A673 (cell line): ENCODE measurements at regions not wholly inside any gene's neighbourhood (a gene's known extent, or its start where the extent isn't known, plus 50 kb on each side); places are given as distances from the start of the nearest gene placed in this dataset.

Experiments used
- BruUV-seq: library from RNA; stranded (reverse); fragments of 400-500 nt; replicated peaks from 2 replicates; lab custom pipeline; 2021; lab: Mats Ljungman, UMichigan
- CTCF ChIA-PET: fragments of 300-600 bp; sonication (Branson Sonifier 250); formaldehyde crosslinking; loops from one replicate; lab custom pipeline; 2022; ENCODE audit warnings: antibody characterized with exemption; lab: Charles Lee
- POLR2A ChIA-PET: fragments of 300-600 bp; sonication (Branson Sonifier 250); formaldehyde crosslinking; loops from one replicate; lab custom pipeline; 2022; ENCODE audit warnings: antibody characterized with exemption; ENCODE audit not compliant: low non-redundant PET; lab: Charles Lee
- DNase-seq: peaks from one replicate; pipeline ENCODE4 v3.0.0-alpha.2; 2015; ENCODE audit warnings: low spot score
- H3K27ac ChIP-seq: fragments of 200-600 bp; sonication (generic); 2 replicates; pipeline ENCODE4 v1.5.1; 2016; ENCODE audit warnings: mixed run types, low read depth, mild to moderate bottlenecking, mixed read lengths, antibody characterized with exemption, low read length; ENCODE audit not compliant: poor library complexity, severe bottlenecking
- H3K27me3 ChIP-seq: fragments of 200-600 bp; sonication (generic); replicated peaks from 2 replicates; pipeline ENCODE4 v1.6.1; 2017; ENCODE audit warnings: mixed run types, low read depth, mild to moderate bottlenecking, mixed read lengths, antibody characterized with exemption, low read length; ENCODE audit not compliant: insufficient read depth, poor library complexity
- H3K36me3 ChIP-seq: fragments of 200-600 bp; sonication (generic); 2 replicates; pipeline ENCODE4 v1.6.1; 2016; ENCODE audit warnings: mixed run types, mild to moderate bottlenecking, mixed read lengths, antibody characterized with exemption, low read length; ENCODE audit not compliant: insufficient read depth, poor library complexity, severe bottlenecking
- H3K4me1 ChIP-seq: fragments of 200-600 bp; sonication (generic); 2 replicates; pipeline ENCODE4 v1.6.1; 2017; ENCODE audit warnings: mixed run types, mild to moderate bottlenecking, mixed read lengths, antibody characterized with exemption, low read length; ENCODE audit not compliant: insufficient read depth, poor library complexity, severe bottlenecking
- H3K4me3 ChIP-seq: fragments of 200-600 bp; sonication (generic); 2 replicates; pipeline ENCODE4 v1.5.1; 2016; ENCODE audit warnings: low read depth, mixed run types, mild to moderate bottlenecking, mixed read lengths, low read length; ENCODE audit not compliant: poor library complexity, severe bottlenecking
- H3K9me3 ChIP-seq: fragments of 200-600 bp; sonication (generic); 2 replicates; pipeline ENCODE4 v1.6.1; 2016; ENCODE audit warnings: mixed run types, low read depth, mild to moderate bottlenecking, mixed read lengths, antibody characterized with exemption, low read length; ENCODE audit not compliant: poor library complexity, severe bottlenecking
- EZH2 ChIP-seq: fragments of 200-600 bp; sonication (generic); IDR thresholded peaks from 2 replicates; pipeline ENCODE4 v1.6.1; 2017; ENCODE audit warnings: borderline replicate concordance, low read depth, mild to moderate bottlenecking, mixed read lengths, antibody characterized with exemption, low read length; ENCODE audit not compliant: poor library complexity, severe bottlenecking
- intact Hi-C: fragments of 100-400 bp; cut with micrococcal nuclease; formaldehyde crosslinking; loops from one replicate; pipeline ENCODE4 v1.10.0; 2022; ENCODE audit not compliant: unreplicated experiment
- TF ChIP-seq, protein P1 (sequence below): fragments of 300-800, 200-600 bp; sonication (generic); conservative IDR thresholded peaks from 2 replicates; pipeline ENCODE4 v1.5.1; 2017; ENCODE audit warnings: low read depth, mild to moderate bottlenecking, antibody characterized with exemption, low read length, moderate library complexity, mixed read lengths

DNA sequence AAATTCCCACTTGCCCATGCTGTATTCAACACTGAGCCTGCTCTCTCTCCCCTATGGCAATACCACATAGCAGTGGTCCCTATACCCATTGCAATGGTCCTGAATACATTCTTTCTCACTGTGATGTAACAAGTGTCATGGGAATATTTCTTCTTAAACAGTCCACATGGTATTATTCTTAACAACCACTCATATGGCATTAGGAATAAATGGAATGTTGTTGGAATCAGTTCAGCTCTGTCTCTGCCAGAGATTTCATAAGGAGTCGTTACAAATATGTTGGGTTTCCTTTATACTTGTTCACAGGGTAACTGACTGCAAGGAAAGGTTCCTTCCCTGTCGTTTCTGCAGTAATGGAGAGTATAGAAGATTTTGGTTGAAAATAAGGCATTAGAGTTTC, 128.3 kb upstream of the SPATA13 start:
- ChIA-PET CTCF (no interaction called here), POLR2A (no interaction called here)
- no peak for DNase-seq
- H3K4me3 ChIP-seq: no peak overlapping the region
- no TSS peak for BruUV-seq
- H3K9me3 ChIP-seq: no peaks in the 10 kb centered on the region
- intact Hi-C loops: no loop called here
- H3K27ac ChIP-seq: no peak overlapping the region
- H3K27me3 ChIP-seq: no peaks in the 10 kb centered on the region
- H3K4me1 ChIP-seq: no peaks in the 10 kb centered on the region
- TF ChIP-seq EZH2: no peak
- TF ChIP-seq, protein P1, sequence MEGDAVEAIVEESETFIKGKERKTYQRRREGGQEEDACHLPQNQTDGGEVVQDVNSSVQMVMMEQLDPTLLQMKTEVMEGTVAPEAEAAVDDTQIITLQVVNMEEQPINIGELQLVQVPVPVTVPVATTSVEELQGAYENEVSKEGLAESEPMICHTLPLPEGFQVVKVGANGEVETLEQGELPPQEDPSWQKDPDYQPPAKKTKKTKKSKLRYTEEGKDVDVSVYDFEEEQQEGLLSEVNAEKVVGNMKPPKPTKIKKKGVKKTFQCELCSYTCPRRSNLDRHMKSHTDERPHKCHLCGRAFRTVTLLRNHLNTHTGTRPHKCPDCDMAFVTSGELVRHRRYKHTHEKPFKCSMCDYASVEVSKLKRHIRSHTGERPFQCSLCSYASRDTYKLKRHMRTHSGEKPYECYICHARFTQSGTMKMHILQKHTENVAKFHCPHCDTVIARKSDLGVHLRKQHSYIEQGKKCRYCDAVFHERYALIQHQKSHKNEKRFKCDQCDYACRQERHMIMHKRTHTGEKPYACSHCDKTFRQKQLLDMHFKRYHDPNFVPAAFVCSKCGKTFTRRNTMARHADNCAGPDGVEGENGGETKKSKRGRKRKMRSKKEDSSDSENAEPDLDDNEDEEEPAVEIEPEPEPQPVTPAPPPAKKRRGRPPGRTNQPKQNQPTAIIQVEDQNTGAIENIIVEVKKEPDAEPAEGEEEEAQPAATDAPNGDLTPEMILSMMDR: no peak
- H3K36me3 ChIP-seq: no peaks in the 10 kb centered on the region

DNA sequence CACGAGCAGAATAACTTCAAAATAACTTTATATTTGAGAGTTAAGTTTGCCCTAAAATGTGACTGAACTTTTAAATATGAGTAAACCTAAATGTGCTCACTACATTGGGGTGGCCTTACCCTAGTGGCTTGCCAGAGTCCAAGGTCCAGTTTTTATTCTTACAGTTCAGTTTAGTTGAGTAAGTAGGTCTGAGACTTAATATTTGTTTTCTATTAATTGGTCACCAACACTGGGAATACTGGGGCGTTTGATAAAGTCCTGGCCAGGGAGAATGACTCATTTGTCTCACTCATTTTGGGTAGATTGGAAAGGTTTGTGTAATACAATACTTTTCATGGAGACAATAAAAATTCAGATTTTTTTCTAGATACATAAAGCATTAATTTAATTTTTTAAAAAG, 127.8 kb upstream of the SPATA13 start:
- no TSS peak for BruUV-seq
- Histone ChIP-seq H3K36me3 (no peaks in the 10 kb centered on the region), H3K27ac (no peak overlapping the region), H3K4me3 (no peak overlapping the region), H3K27me3 (no peaks in the 10 kb centered on the region), H3K4me1 (no peaks in the 10 kb centered on the region), H3K9me3 (no peaks in the 10 kb centered on the region)
- ChIA-PET POLR2A (no interaction called here), CTCF (no interaction called here)
- intact Hi-C loops: no loop called here
- no peak for DNase-seq
- TF ChIP-seq, protein P1: no peak
- TF ChIP-seq EZH2: no peak

DNA sequence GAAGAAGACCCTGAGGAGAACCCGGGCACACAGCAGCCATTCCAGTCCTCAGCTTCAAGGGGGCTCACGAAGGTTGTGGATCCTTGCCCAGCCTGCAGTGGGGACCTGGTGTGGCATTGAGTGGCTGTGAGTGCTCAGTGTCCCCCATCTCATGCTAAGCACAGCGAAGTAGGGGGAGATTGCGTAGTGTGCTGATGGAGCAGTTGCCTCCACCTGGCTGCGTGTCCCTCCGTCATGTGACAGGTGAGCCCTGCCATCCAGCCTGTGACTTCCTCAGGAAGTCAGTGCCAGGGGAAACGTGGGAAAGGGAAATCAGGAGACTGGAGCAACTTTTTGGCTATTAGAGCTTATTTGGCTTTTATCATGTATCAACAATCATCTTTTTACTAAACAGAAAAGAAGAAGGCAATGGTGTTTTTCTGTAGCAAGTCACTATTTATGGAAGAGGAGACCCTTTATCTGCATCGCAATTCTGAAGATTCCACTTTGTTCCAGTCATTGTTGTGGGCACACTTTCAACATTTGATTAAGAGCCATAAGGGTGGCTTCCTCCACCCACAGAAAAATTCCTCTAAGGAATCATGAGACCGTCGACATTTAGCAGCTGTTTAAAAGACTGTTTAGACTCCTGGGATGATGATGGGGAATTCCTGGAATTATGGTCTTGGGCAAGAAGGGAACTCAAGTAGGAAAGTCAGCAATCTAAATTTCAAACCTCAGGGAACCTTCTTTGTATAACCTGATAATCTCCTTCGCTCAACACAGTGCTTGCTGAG, 126.8 kb upstream of the SPATA13 start:
- TF ChIP-seq EZH2: no peak
- TF ChIP-seq, protein P1: no peak
- ChIA-PET POLR2A (no interaction called here), CTCF (no interaction called here)
- intact Hi-C loops: no loop called here
- no peaks in the 10 kb centered on the region for H3K4me1 ChIP-seq
- H3K27me3 ChIP-seq: no peaks in the 10 kb centered on the region
- DNase-seq: no peak
- H3K36me3 ChIP-seq: no peaks in the 10 kb centered on the region
- no peak overlapping the region for H3K4me3 ChIP-seq
- no peaks in the 10 kb centered on the region for H3K9me3 ChIP-seq
- H3K27ac ChIP-seq: no peak overlapping the region
- BruUV-seq: no TSS peak
